Ishikawa (cell line): ENCODE measurements at regions not wholly inside any gene's neighbourhood (a gene's known extent, or its start where the extent isn't known, plus 50 kb on each side); places are given as distances from the start of the nearest gene placed in this dataset.

Experiments used
- EGR1 ChIP-seq: IDR thresholded peaks from 2 replicates; pipeline ENCODE4 v1.6.1; 2012
- RAD21 ChIP-seq: IDR thresholded peaks from 2 replicates; pipeline ENCODE4 v1.6.1; 2012; ENCODE audit warnings: low read depth
- REST ChIP-seq: IDR thresholded peaks from 2 replicates; pipeline ENCODE4 v1.6.1; 2012; ENCODE audit warnings: low read depth, mild to moderate bottlenecking
- TCF12 ChIP-seq: IDR thresholded peaks from 2 replicates; pipeline ENCODE4 v1.6.1; 2012; ENCODE audit warnings: low read depth
- TEAD4 ChIP-seq: IDR thresholded peaks from 2 replicates; pipeline ENCODE4 v1.6.1; 2012
- YY1 ChIP-seq: IDR thresholded peaks from 2 replicates; pipeline ENCODE4 v1.6.1; 2012; ENCODE audit warnings: low read depth
- TF ChIP-seq, protein P1 (sequence below): IDR thresholded peaks from 2 replicates; pipeline ENCODE4 v1.6.1; 2012

DNA sequence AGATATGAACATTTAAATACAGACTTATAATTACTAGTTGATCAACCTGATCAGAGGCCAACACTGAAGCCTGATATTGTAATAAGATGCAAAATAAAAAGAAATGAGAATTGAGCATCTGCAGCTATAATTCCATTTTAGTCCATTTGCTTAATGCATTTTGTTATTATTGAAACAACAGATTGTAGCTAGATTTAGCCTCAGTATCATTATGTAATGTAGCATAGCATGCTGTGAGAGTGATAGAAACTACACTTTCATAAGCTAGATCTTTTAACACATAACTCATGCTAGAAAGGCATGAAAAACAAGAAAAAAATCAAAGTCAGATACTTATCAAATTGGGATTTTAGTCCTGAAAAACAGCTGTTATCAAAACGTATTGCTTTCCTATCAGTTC, 292.7 kb upstream of the ADARB2 start:
- TF ChIP-seq RAD21 (no peak), REST (no peak), YY1 (no peak), TCF12 (no peak), EGR1 (no peak), TEAD4 (no peak)
- TF ChIP-seq, protein P1, sequence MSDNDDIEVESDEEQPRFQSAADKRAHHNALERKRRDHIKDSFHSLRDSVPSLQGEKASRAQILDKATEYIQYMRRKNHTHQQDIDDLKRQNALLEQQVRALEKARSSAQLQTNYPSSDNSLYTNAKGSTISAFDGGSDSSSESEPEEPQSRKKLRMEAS = no peak
